Activated CD8-positive, alpha-beta memory T cell treated with anti-CD3 and anti-CD28 coated beads for 36 hours (primary cell): ENCODE measurements at regions not wholly inside any gene's neighbourhood (a gene's known extent, or its start where the extent isn't known, plus 50 kb on each side); places are given as distances from the start of the nearest gene placed in this dataset.
"Not testable (repeated sequence)": the region's sequence is repeated elsewhere in the genome, so short reads cannot be mapped to it uniquely, and the experiment has no call there.

Source experiments
- CTCF ChIA-PET: fragments of 350-600 bp; sonication (Branson Sonifier 250); formaldehyde crosslinking; loops from one replicate; lab custom pipeline; 2021; ENCODE audit warnings: antibody characterized with exemption; lab: Charles Lee
- POLR2A ChIA-PET: fragments of 350-600 bp; sonication (Branson Sonifier 250); formaldehyde crosslinking; loops from one replicate; lab custom pipeline; 2021; ENCODE audit warnings: antibody characterized with exemption; lab: Charles Lee

DNA sequence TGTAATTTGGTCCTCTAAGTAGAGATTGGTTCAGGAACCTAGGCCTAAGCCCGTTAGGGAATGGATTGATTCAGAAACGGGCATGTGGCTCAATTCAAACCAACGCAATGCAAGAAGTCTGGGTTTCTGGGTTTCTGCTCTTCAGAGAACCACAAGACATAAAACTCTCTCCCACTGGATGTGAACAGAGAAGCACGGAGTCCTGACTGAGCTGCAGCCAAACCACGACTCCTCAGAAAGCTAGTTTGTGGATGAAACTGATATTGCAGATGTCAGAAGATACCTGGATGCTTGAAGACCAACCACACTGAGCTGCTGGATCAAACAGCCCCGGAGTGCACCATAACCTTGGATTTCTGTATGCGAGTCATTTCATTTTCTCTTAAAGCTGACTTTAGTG lies 50.0 kb downstream of the SOD2 start:
- CTCF ChIA-PET = no interaction called here
- POLR2A ChIA-PET = no interaction called here

- ChIA-PET POLR2A (no interaction called here), CTCF (no interaction called here)
Measured at GRCh38 chr6:159642481-159642880, 50.6 kb downstream of the SOD2 start.

- ChIA-PET CTCF (interaction anchor here (2.1 kb wide), 1 partner anchor 14 kb away, joined by 6 read pairs; no protein-coding TSS in a partner anchor), POLR2A (no interaction called here)
Measured at GRCh38 chr6:159640722-159641482, 52.1 kb downstream of the SOD2 start.

GRCh38 chr6:159640322-159640721 lies 52.7 kb downstream of the SOD2 start:
- CTCF ChIA-PET = interaction anchor here (2.1 kb wide), 1 partner anchor 15 kb away, joined by 6 read pairs; no protein-coding TSS in a partner anchor

DNA sequence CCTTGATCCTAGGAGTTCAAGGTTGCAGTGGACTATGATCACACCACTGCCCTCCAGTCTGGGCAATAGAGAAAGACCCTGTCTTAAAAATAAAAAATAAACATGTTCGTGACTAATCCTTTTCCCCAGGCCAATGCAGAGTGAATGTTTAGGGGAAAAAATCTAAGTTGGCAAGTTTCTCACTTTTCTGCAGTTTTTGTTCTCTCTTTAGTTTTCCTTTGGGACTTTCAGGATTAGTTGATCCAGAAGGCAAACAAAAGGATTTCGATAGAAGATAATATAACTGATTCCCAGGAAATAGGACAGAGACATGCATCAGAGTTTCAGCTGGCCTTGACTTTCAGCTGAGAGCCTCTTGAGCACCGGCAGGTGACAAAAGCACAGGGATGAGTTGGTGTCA lies 53.3 kb downstream of the SOD2 start:
- ChIA-PET CTCF (interaction anchor here (2.1 kb wide), 1 partner anchor 15 kb away, joined by 6 read pairs; no protein-coding TSS in a partner anchor), POLR2A (no interaction called here)

More at GRCh38 chr6:159640322-159640721, 52.7 kb downstream of the SOD2 start:
- POLR2A ChIA-PET = no interaction called here

- POLR2A ChIA-PET = no interaction called here
- CTCF ChIA-PET = interaction anchor here (0.9 to 1.5 kb wide), 3 partner anchors 14 to 25 kb away, joined by 3 to 4 read pairs (median 3); no protein-coding TSS in a partner anchor
Measured at GRCh38 chr6:159633196-159633595, 59.8 kb downstream of the SOD2 start.

DNA sequence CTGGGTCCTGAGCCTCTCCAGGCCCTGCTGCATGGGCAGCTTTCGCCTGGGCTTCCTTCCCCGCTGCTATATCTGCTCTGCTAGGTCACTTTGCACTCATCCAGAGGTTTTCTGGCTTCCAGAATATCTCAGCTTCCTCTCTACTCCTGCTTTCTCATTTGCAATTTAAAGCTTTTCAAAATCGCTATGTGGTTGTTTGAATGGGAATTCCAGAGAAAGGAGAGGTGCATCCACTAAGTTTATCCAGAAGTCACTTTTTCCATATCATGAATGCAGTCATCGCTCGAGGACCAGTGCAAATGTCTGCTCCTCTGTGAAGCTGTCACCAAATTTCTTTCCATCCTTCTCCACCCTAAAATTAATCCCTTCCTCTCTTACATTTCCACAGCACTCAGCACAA lies 61.2 kb downstream of the SOD2 start:
- POLR2A ChIA-PET = no interaction called here
- CTCF ChIA-PET = no interaction called here

GRCh38 chr6:159627939-159628338 lies 65.1 kb downstream of the SOD2 start:
- ChIA-PET POLR2A (no interaction called here), CTCF (no interaction called here)

DNA sequence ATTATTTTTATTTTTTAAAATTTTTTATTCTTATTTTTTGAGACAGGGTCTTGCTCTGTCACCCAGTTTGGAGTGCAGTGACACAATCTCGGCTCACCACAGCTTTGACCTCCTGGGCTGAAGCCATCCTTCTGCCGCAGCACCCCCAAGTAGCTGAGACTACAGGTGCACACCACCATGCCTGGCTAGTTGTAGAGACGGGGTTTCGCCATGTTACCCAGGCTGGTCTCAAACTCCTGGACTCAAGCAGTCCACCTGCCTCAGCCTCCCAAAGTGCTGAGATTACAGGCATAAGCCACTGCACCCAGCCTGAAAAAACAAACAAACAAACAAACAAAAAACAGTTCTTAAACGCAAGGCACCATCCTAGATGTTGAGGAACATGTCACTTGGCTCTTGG lies 66.5 kb downstream of the SOD2 start:
- CTCF ChIA-PET, POLR2A ChIA-PET: not testable (repeated sequence)

DNA sequence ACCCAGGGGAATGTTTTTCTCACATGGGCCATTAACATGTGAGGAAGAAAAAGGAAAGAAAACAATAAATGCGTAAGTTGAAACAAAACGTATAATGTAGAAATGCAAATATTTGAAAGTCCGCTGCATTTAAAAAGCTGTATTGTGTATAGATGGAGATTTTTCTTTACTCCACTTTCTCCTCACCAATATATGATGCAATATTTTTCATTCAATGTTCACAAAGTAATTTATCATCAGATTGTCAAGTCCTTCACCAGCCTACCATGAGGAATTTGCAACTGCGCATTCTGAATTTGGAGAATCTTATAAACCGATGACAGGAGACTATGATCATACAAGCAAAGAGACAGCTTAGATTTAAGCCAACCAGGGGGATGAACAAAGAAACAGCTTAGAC lies 69.9 kb downstream of the SOD2 start:
- CTCF ChIA-PET = no interaction called here
- POLR2A ChIA-PET = no interaction called here

GRCh38 chr6:159620947-159621346 lies 72.1 kb downstream of the SOD2 start:
- ChIA-PET POLR2A (no interaction called here), CTCF (no interaction called here)

- POLR2A ChIA-PET = no interaction called here
- CTCF ChIA-PET = no interaction called here
Measured at GRCh38 chr6:159617444-159617843, 75.6 kb downstream of the SOD2 start.

DNA sequence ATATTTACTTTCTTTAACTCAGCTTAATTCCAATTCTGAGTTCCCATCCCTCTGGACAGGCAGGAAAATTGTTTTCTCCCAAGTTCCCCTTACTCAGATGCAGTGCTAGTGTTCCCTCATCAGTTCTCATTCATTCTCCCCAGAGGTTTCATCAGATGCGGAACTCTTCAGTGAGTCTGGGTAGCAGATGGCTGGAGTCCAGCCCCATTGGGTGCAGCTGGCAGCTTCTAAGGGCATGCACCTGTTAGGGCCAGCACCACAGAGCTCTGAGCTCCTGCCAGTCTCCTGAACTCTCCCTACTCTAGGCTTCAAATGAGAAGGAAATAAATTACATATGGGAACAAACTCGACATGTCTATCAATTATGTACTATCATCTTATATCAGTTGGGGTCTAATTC lies 76.6 kb downstream of the SOD2 start:
- ChIA-PET CTCF (no interaction called here), POLR2A (no interaction called here)

DNA sequence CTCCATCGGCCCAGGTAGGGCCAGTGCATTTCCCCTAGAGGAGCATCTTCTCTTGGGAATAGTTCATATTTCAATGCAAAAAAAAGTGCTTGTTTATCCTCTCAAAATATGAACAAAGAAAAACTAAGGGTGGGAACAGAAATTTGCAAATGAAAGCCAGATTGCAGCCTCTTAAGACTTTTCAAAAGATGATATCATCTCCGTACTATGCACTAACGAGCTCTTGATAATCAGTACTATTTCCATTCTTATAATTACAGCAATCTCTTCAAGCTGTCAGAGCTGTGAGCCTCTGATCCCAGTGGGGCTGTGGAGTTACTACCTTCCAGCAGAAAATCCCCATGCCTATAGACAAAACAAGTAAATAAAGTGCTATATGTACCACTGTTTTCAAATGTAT lies 77.1 kb downstream of the SOD2 start:
- CTCF ChIA-PET = no interaction called here
- POLR2A ChIA-PET = no interaction called here

GRCh38 chr6:159610881-159611280 lies 82.2 kb downstream of the SOD2 start:
- ChIA-PET CTCF (interaction anchor here (1.6 kb wide), 1 partner anchor 436 kb away, joined by 4 read pairs; no protein-coding TSS in a partner anchor), POLR2A (no interaction called here)

DNA sequence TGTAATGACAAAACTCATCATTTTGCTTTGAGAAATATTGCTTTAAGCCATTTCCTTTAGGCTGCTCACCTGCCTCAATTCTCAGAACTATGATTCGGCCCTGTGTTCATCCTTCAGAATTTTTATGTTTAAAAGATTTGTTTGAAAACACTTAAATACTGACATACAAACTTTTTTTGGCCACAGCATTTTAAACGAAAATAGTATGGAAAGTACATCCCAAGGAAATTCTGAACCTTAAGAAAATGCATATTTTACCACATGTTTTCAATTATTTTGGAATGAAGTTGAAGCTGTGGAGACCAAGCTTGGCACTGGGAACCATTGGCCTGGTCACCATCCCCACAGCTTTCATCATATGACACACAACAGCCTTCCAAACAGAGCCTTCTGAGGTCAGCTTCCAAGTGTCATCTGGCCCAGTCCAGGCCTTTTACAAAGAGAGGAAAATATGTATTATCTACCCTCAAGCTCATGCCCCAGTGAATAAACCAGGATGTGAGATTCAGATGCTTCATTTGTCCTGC lies 83.3 kb downstream of the SOD2 start:
- ChIA-PET CTCF (interaction anchor here (1.6 kb wide), 1 partner anchor 435 kb away, joined by 4 read pairs; no protein-coding TSS in a partner anchor), POLR2A (no interaction called here)

DNA sequence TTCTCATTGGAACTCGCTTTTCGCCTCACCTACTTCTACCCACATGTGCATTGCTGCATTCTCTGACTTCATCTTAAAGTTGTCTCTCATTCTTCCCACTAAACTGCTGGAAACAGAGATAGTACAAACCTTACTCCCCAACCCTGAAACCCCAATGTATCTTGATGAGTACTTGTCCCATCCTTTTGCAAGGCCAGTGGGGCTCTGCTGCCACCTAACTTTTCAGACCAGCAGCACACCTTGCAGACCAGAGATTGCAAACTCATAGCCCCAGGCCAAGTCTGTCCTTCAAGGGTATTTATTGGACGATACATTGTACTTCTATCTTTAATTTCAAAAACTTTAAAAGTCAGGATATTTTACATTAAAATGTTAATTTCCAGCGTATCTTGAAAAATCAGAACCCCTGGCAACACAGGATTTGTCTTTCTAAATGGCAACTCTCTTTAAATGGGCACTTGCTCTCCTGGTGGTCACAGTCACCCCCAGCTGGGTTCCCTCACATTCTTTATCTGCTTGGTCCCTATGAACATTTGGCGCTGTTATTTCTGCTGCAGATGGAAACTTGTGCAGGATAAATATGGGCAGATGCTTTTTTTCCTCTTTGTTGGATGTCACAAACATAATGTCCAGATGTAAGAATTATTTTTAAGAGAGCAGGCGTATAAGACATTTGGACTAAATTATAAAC lies 83.9 kb downstream of the SOD2 start:
- ChIA-PET POLR2A (no interaction called here), CTCF (no interaction called here)

- ChIA-PET CTCF (no interaction called here), POLR2A (no interaction called here)
Measured at GRCh38 chr6:159606786-159607185, 86.3 kb downstream of the SOD2 start.

GRCh38 chr6:159604443-159604956 lies 88.5 kb downstream of the SOD2 start:
- ChIA-PET POLR2A (no interaction called here), CTCF (no interaction called here)

- ChIA-PET POLR2A (no interaction called here), CTCF (interaction anchor here (1.1 kb wide), 1 partner anchor 8 kb away, joined by 3 read pairs; no protein-coding TSS in a partner anchor)
Measured at GRCh38 chr6:159602431-159603041, 90.5 kb downstream of the SOD2 start.
